ENCODE measurements at regions not wholly inside any gene's neighbourhood (a gene's known extent, or its start where the extent isn't known, plus 50 kb on each side); places are given as distances from the start of the nearest gene placed in this dataset.

GRCh38 chr16:72422308-72422897 is 250.4 kb upstream of the PMFBP1 start (continued):
- no peak for TF ChIP-seq PRDM10 (tag by site-specific recombination; IDR thresholded peaks at IDR 0.05)
- no peak for TF ChIP-seq ZNF266 (tag by site-specific recombination; IDR thresholded peaks at IDR 0.05; ENCODE audit: low read depth)

- Histone ChIP-seq H3K36me3 (ENCODE audit: control insufficient read depth in 2 of 2, insufficient read depth in 1 of 2, low read length in 2 of 2) (no peaks in the 10 kb centered on the region), H3K27ac (ENCODE audit: extremely low read depth, low read depth, low read length) (no peak overlapping the region), H3K9me3 (ENCODE audit: control insufficient read depth, insufficient read depth, low read depth, low read length) (no peaks in the 10 kb centered on the region), H3K4me3 (ENCODE audit: low read depth, low read length) (no peak overlapping the region), H3K4me1 (ENCODE audit: control insufficient read depth, insufficient read depth, low read length) (no peaks in the 10 kb centered on the region)
- TF ChIP-seq AEBP2 (tag by site-specific recombination; IDR thresholded peaks at IDR 0.05; ENCODE audit: borderline replicate concordance) (no peak), SALL2 (tag by site-specific recombination; IDR thresholded peaks at IDR 0.05; ENCODE audit: borderline replicate concordance) (no peak), ZNF488 (tag by site-specific recombination; IDR thresholded peaks at IDR 0.05) (no peak), HIC1 (tag by site-specific recombination; IDR thresholded peaks at IDR 0.05) (no peak)
- POLR2A ChIA-PET: no interaction called here
- CTCF ChIA-PET: interaction anchor here (1.0 kb wide), 1 partner anchor 20 kb away, joined by 4 read pairs; no protein-coding TSS in a partner anchor
Measured at GRCh38 chr16:72419638-72420037, 247.7 kb upstream of the PMFBP1 start.

- POLR2A ChIA-PET: no interaction called here
- H3K36me3 ChIP-seq (ENCODE audit: control insufficient read depth in 2 of 2, insufficient read depth in 1 of 2, low read length in 2 of 2): no peaks in the 10 kb centered on the region
- CTCF ChIA-PET: interaction anchor here (0.7 kb wide), 1 partner anchor 173 kb away, joined by 3 read pairs; no protein-coding TSS in a partner anchor
- no peaks in the 10 kb centered on the region for H3K4me1 ChIP-seq (ENCODE audit: control insufficient read depth, insufficient read depth, low read length)
- no peaks in the 10 kb centered on the region for H3K9me3 ChIP-seq (ENCODE audit: control insufficient read depth, insufficient read depth, low read depth, low read length)
- H3K4me3 ChIP-seq (ENCODE audit: low read depth, low read length): no peak overlapping the region
- no peak overlapping the region for H3K27ac ChIP-seq (ENCODE audit: extremely low read depth, low read depth, low read length)
- TF ChIP-seq TCF7L2 (IDR thresholded peaks at IDR 0.05; ENCODE audit: borderline replicate concordance, low read depth, low read length) (no peak), SALL2 (tag by site-specific recombination; IDR thresholded peaks at IDR 0.05; ENCODE audit: borderline replicate concordance) (no peak), ZNF555 (tag by site-specific recombination; conservative IDR thresholded peaks at IDR 0.05) (no peak), ZNF132 (tag by site-specific recombination; IDR thresholded peaks at IDR 0.05; ENCODE audit: borderline replicate concordance) (no peak), ZNF362 (tag by site-specific recombination; IDR thresholded peaks at IDR 0.05) (no peak), ZFP3 (tag by site-specific recombination; IDR thresholded peaks at IDR 0.05; ENCODE audit: low read depth) (no peak), ZNF37A (tag by site-specific recombination; IDR thresholded peaks at IDR 0.05) (no peak), ZNF223 (tag by site-specific recombination; IDR thresholded peaks at IDR 0.05) (no peak), INSM2 (tag by site-specific recombination; IDR thresholded peaks at IDR 0.05) (no peak), ZNF19 (tag by site-specific recombination; IDR thresholded peaks at IDR 0.05; ENCODE audit: low read depth) (no peak), KLF10 (tag by site-specific recombination; IDR thresholded peaks at IDR 0.05) (no peak), IKZF3 (tag by site-specific recombination; IDR thresholded peaks at IDR 0.05) (no peak), ZNF76 (tag by site-specific recombination; IDR thresholded peaks at IDR 0.05; ENCODE audit: borderline replicate concordance, low read depth) (no peak)
Measured at GRCh38 chr16:72415379-72415778, 243.4 kb upstream of the PMFBP1 start.
